ENCODE measurements at regions not wholly inside any gene's neighbourhood (a gene's known extent, or its start where the extent isn't known, plus 50 kb on each side); places are given as distances from the start of the nearest gene placed in this dataset.

GRCh38 chr2:226158229-226158628, 641.4 kb downstream of the IRS1 start:
- no peak for DNase-seq
- Histone ChIP-seq H3K36me3 (no peaks in the 10 kb centered on the region), H3K27ac (no peak overlapping the region), H3K27me3 (ENCODE audit: insufficient read depth, low read depth, severe bottlenecking) (no peaks in the 10 kb centered on the region), H3K9me3 (ENCODE audit: severe bottlenecking) (no peaks in the 10 kb centered on the region), H3K4me3 (ENCODE audit: low read depth, low read length) (no peak overlapping the region)
- no peak for TF ChIP-seq CTCF (IDR thresholded peaks at IDR 0.05; ENCODE audit: low read depth, low read length)

- Histone ChIP-seq H3K9me3 (ENCODE audit: severe bottlenecking) (no peaks in the 10 kb centered on the region), H3K27ac (no peak overlapping the region)
- DNase-seq: no peak
Observed at GRCh38 chr2:226155093-226155875, 644.3 kb downstream of the IRS1 start.

GRCh38 chr2:226154610-226155009, 645.0 kb downstream of the IRS1 start:
- Histone ChIP-seq H3K9me3 (ENCODE audit: severe bottlenecking) (no peaks in the 10 kb centered on the region), H3K27ac (no peak overlapping the region), H3K4me3 (ENCODE audit: low read depth, low read length) (no peak overlapping the region), H3K27me3 (ENCODE audit: insufficient read depth, low read depth, severe bottlenecking) (no peaks in the 10 kb centered on the region), H3K36me3 (no peaks in the 10 kb centered on the region)
- DNase-seq: no peak
- TF ChIP-seq CTCF (IDR thresholded peaks at IDR 0.05; ENCODE audit: low read depth, low read length): no peak

More at GRCh38 chr2:226155093-226155875, 644.3 kb downstream of the IRS1 start:
- H3K4me3 ChIP-seq (ENCODE audit: low read depth, low read length): no peak overlapping the region
- H3K36me3 ChIP-seq: no peaks in the 10 kb centered on the region
- no peak for TF ChIP-seq CTCF (IDR thresholded peaks at IDR 0.05; ENCODE audit: low read depth, low read length)
- H3K27me3 ChIP-seq (ENCODE audit: insufficient read depth, low read depth, severe bottlenecking): no peaks in the 10 kb centered on the region

- H3K36me3 ChIP-seq: no peaks in the 10 kb centered on the region
- no peak overlapping the region for H3K27ac ChIP-seq
- H3K27me3 ChIP-seq (ENCODE audit: insufficient read depth, low read depth, severe bottlenecking): no peaks in the 10 kb centered on the region
- no peak for DNase-seq
- no peak overlapping the region for H3K4me3 ChIP-seq (ENCODE audit: low read depth, low read length)
- no peaks in the 10 kb centered on the region for H3K9me3 ChIP-seq (ENCODE audit: severe bottlenecking)
- TF ChIP-seq CTCF (IDR thresholded peaks at IDR 0.05; ENCODE audit: low read depth, low read length): no peak
Observed at GRCh38 chr2:226153553-226153952, 646.1 kb downstream of the IRS1 start.

GRCh38 chr2:226151157-226151556, 648.5 kb downstream of the IRS1 start:
- H3K36me3 ChIP-seq: no peaks in the 10 kb centered on the region
- DNase-seq: no peak
- no peaks in the 10 kb centered on the region for H3K9me3 ChIP-seq (ENCODE audit: severe bottlenecking)
- TF ChIP-seq CTCF (IDR thresholded peaks at IDR 0.05; ENCODE audit: low read depth, low read length): no peak
- H3K27ac ChIP-seq: no peak overlapping the region
- no peak overlapping the region for H3K4me3 ChIP-seq (ENCODE audit: low read depth, low read length)
- no peaks in the 10 kb centered on the region for H3K27me3 ChIP-seq (ENCODE audit: insufficient read depth, low read depth, severe bottlenecking)

- no peak for DNase-seq
- no peak for TF ChIP-seq CTCF (IDR thresholded peaks at IDR 0.05; ENCODE audit: low read depth, low read length)
- Histone ChIP-seq H3K9me3 (ENCODE audit: severe bottlenecking) (no peaks in the 10 kb centered on the region), H3K36me3 (no peaks in the 10 kb centered on the region), H3K27me3 (ENCODE audit: insufficient read depth, low read depth, severe bottlenecking) (no peaks in the 10 kb centered on the region), H3K27ac (no peak overlapping the region), H3K4me3 (ENCODE audit: low read depth, low read length) (no peak overlapping the region)
Observed at GRCh38 chr2:226143091-226143490, 656.5 kb downstream of the IRS1 start.

All from WERI-Rb-1 (cell line).